CD4-positive, CD25-positive, alpha-beta regulatory T cell (primary cell): ENCODE measurements at regions not wholly inside any gene's neighbourhood (a gene's known extent, or its start where the extent isn't known, plus 50 kb on each side); places are given as distances from the start of the nearest gene placed in this dataset.
"Not testable (repeated sequence)": the region's sequence is repeated elsewhere in the genome, so short reads cannot be mapped to it uniquely, and the experiment has no call there.

Experiments used
- ATAC-seq, 2 donors: fragments of 150-1000 bp; cut with Tn5 transposase; one replicate each; pipeline ENCODE4 v1.10.0; 2021; ENCODE audit warnings: low read depth in 2 of 2, moderate number of reproducible peaks in 2 of 2, moderate library complexity in 1 of 2
- DNase-seq, 3 donors: peaks; one replicate each; pipeline versions ENCODE4 v3.0.0 to v3.0.0-alpha.2; 2012 to 2022; ENCODE audit warnings: mixed read lengths in 1 of 3
- H3K27ac ChIP-seq: one replicate; pipeline ENCODE4 v1.7.0; 2013; ENCODE audit warnings: mild to moderate bottlenecking, low read length; ENCODE audit not compliant: insufficient read depth, poor library complexity, severe bottlenecking
- H3K27me3 ChIP-seq: one replicate; pipeline ENCODE4 v1.7.0; 2013; ENCODE audit warnings: low read length; ENCODE audit not compliant: control insufficient read depth, insufficient read depth
- H3K36me3 ChIP-seq: one replicate; pipeline ENCODE4 v1.7.0; 2013; ENCODE audit warnings: mild to moderate bottlenecking, low read length, moderate library complexity; ENCODE audit not compliant: control insufficient read depth, insufficient read depth
- H3K4me1 ChIP-seq: 2 replicates; pipeline ENCODE4 v1.7.0; 2013; ENCODE audit warnings: mild to moderate bottlenecking, low read length; ENCODE audit not compliant: insufficient read depth, control insufficient read depth, poor library complexity, severe bottlenecking
- H3K4me3 ChIP-seq: one replicate; pipeline ENCODE4 v1.7.0; 2013; ENCODE audit warnings: low read depth, mild to moderate bottlenecking, low read length, moderate library complexity
- H3K9me3 ChIP-seq, 2 experiments: 1 replicate in 1 of 2; 2 replicates in 1 of 2; pipeline ENCODE4 v1.7.0; 2013; ENCODE audit warnings: low read length in 2 of 2, mild to moderate bottlenecking in 1 of 2, moderate library complexity in 1 of 2; ENCODE audit not compliant: control insufficient read depth in 2 of 2
- H3K27ac Mint-ChIP-seq, 3 donors: one replicate each; pipeline ENCODE4 v1.8.0; 2020 to 2022; ENCODE audit warnings: mild to moderate bottlenecking in 3 of 3, mixed read lengths in 3 of 3, moderate library complexity in 2 of 3
- H3K27me3 Mint-ChIP-seq: one replicate; pipeline ENCODE4 v1.8.0; 2022; ENCODE audit warnings: mild to moderate bottlenecking, mixed read lengths
- H3K36me3 Mint-ChIP-seq: one replicate; pipeline ENCODE4 v1.8.0; 2020; ENCODE audit warnings: mixed read lengths
- H3K4me1 Mint-ChIP-seq, 4 donors: one replicate each; pipeline ENCODE4 v1.8.0; 2020 to 2022; ENCODE audit warnings: mixed read lengths in 4 of 4, mild to moderate bottlenecking in 1 of 4
- H3K4me3 Mint-ChIP-seq, 4 donors: one replicate each; pipeline ENCODE4 v1.8.0; 2020 to 2022; ENCODE audit warnings: mild to moderate bottlenecking in 4 of 4, mixed read lengths in 4 of 4, moderate library complexity in 3 of 4
- H3K9me3 Mint-ChIP-seq, 7 donors: one replicate each; pipeline ENCODE4 v1.8.0; 2020 to 2022; ENCODE audit warnings: mixed read lengths in 7 of 7, mild to moderate bottlenecking in 3 of 7, moderate library complexity in 2 of 7

- Mint-ChIP-seq H3K27ac (no peak overlapping the region), H3K27me3 (no peaks in the 10 kb centered on the region), H3K36me3 (no peaks in the 10 kb centered on the region), H3K4me1 (no peaks in the 10 kb centered on the region), H3K9me3 (peaks cover 0 to 27% (median 9%) of the 10 kb centered on the region in 7 donors), H3K4me3 (no peak overlapping the region)
- Histone ChIP-seq H3K27ac (no peak overlapping the region), H3K4me1 (no peaks in the 10 kb centered on the region), H3K27me3 (no peaks in the 10 kb centered on the region), H3K36me3 (no peaks in the 10 kb centered on the region), H3K9me3 (no peaks in the 10 kb centered on the region), H3K4me3 (no peak overlapping the region)
- no peak for DNase-seq
- ATAC-seq, result no peak
Measured at GRCh38 chr20:30937790-30938189, 319.7 kb upstream of the DEFB115 start.

- no peak overlapping the region for H3K27ac Mint-ChIP-seq
- Histone ChIP-seq H3K9me3 (no peaks in the 10 kb centered on the region), H3K27ac (no peak overlapping the region), H3K4me1 (no peaks in the 10 kb centered on the region), H3K4me3 (no peak overlapping the region), H3K36me3 (no peaks in the 10 kb centered on the region), H3K27me3 (no peaks in the 10 kb centered on the region)
- H3K4me1 Mint-ChIP-seq, result no peaks in the 10 kb centered on the region
- no peaks in the 10 kb centered on the region for H3K36me3 Mint-ChIP-seq
- ATAC-seq, result no peak
- peaks cover 3 to 28% (median 9%) of the 10 kb centered on the region in 7 donors for H3K9me3 Mint-ChIP-seq
- no peak for DNase-seq
- H3K4me3 Mint-ChIP-seq, result no peak overlapping the region
- H3K27me3 Mint-ChIP-seq, result no peaks in the 10 kb centered on the region
Measured at GRCh38 chr20:30949761-30950160, 307.7 kb upstream of the DEFB115 start.

- H3K9me3 Mint-ChIP-seq, result peaks cover 2 to 24% (median 9%) of the 10 kb centered on the region in 7 donors
- H3K9me3 ChIP-seq, H3K4me1 Mint-ChIP-seq, H3K27me3 Mint-ChIP-seq, H3K4me3 ChIP-seq, ATAC-seq, H3K4me1 ChIP-seq, H3K36me3 Mint-ChIP-seq, H3K4me3 Mint-ChIP-seq, H3K27ac ChIP-seq, H3K27ac Mint-ChIP-seq, H3K27me3 ChIP-seq, H3K36me3 ChIP-seq, DNase-seq: not testable (repeated sequence)
Measured at GRCh38 chr20:30951088-30951487, 306.4 kb upstream of the DEFB115 start.

- H3K4me3 ChIP-seq, H3K4me3 Mint-ChIP-seq, H3K4me1 ChIP-seq, H3K27ac Mint-ChIP-seq, H3K27me3 Mint-ChIP-seq, H3K36me3 Mint-ChIP-seq, H3K27ac ChIP-seq, H3K27me3 ChIP-seq, H3K9me3 ChIP-seq, H3K36me3 ChIP-seq, ATAC-seq, DNase-seq: not testable (repeated sequence)
- Mint-ChIP-seq H3K9me3 (peaks cover 0 to 16% (median 8%) of the 10 kb centered on the region in 7 donors), H3K4me1 (peaks cover 0 to 11% (median 0%) of the 10 kb centered on the region in 4 donors)
Measured at GRCh38 chr20:30956649-30957048, 300.8 kb upstream of the DEFB115 start.

GRCh38 chr20:30959208-30959607 is 298.3 kb upstream of the DEFB115 start:
- not testable (repeated sequence) for ATAC-seq, H3K36me3 Mint-ChIP-seq, H3K27ac ChIP-seq, H3K4me3 Mint-ChIP-seq, H3K27ac Mint-ChIP-seq, H3K27me3 Mint-ChIP-seq, DNase-seq, H3K36me3 ChIP-seq, H3K4me3 ChIP-seq, H3K4me1 ChIP-seq, H3K9me3 ChIP-seq, H3K27me3 ChIP-seq
- peaks cover 0 to 13% (median 0%) of the 10 kb centered on the region in 4 donors for H3K4me1 Mint-ChIP-seq
- peaks cover 0 to 15% (median 1%) of the 10 kb centered on the region in 7 donors for H3K9me3 Mint-ChIP-seq

- H3K9me3 ChIP-seq, result no peaks in the 10 kb centered on the region
- no peak overlapping the region for H3K27ac ChIP-seq
- Mint-ChIP-seq H3K27me3 (no peaks in the 10 kb centered on the region), H3K4me3 (no peak overlapping the region), H3K27ac (no peak overlapping the region), H3K9me3 (peaks cover 0 to 9% (median 0%) of the 10 kb centered on the region in 7 donors), H3K36me3 (no peaks in the 10 kb centered on the region), H3K4me1 (peaks cover 0 to 9% (median 0%) of the 10 kb centered on the region in 4 donors)
- H3K4me1 ChIP-seq, result no peaks in the 10 kb centered on the region
- no peaks in the 10 kb centered on the region for H3K27me3 ChIP-seq
- H3K4me3 ChIP-seq, result no peak overlapping the region
- no peaks in the 10 kb centered on the region for H3K36me3 ChIP-seq
- no peak for DNase-seq
- ATAC-seq, result no peak
Measured at GRCh38 chr20:30963591-30963990, 293.9 kb upstream of the DEFB115 start.

- H3K4me1 Mint-ChIP-seq, DNase-seq, H3K9me3 ChIP-seq, H3K27me3 ChIP-seq, H3K36me3 ChIP-seq, H3K27ac ChIP-seq, H3K36me3 Mint-ChIP-seq, H3K4me1 ChIP-seq, H3K27me3 Mint-ChIP-seq, ATAC-seq, H3K4me3 ChIP-seq, H3K27ac Mint-ChIP-seq, H3K4me3 Mint-ChIP-seq: not testable (repeated sequence)
- H3K9me3 Mint-ChIP-seq, result peaks cover 0 to 42% (median 18%) of the 10 kb centered on the region in 7 donors
Measured at GRCh38 chr20:30975859-30976258, 281.6 kb upstream of the DEFB115 start.

GRCh38 chr20:30985386-30985785 is 272.1 kb upstream of the DEFB115 start:
- H3K27ac ChIP-seq, result no peak overlapping the region
- H3K4me1 ChIP-seq, result no peaks in the 10 kb centered on the region

More at GRCh38 chr20:30985386-30985785, 272.1 kb upstream of the DEFB115 start:
- Histone ChIP-seq H3K27me3 (no peaks in the 10 kb centered on the region), H3K36me3 (no peaks in the 10 kb centered on the region), H3K4me3 (no peak overlapping the region), H3K9me3 (no peaks in the 10 kb centered on the region)
- Mint-ChIP-seq H3K4me3 (peak overlapping the region in 1 of 4 donors; percentile 58), H3K27me3 (no peaks in the 10 kb centered on the region), H3K27ac (no peak overlapping the region), H3K9me3 (peaks cover 0 to 50% (median 15%) of the 10 kb centered on the region in 7 donors), H3K4me1 (no peaks in the 10 kb centered on the region), H3K36me3 (peaks cover 2% of the 10 kb centered on the region)
- DNase-seq (no peak), ATAC-seq (no peak)
